D721Med (cell line): ENCODE measurements at regions not wholly inside any gene's neighbourhood (a gene's known extent, or its start where the extent isn't known, plus 50 kb on each side); places are given as distances from the start of the nearest gene placed in this dataset.

Experiments
- DNase-seq: peaks from one replicate; pipeline ENCODE4 v3.0.0; 2011; ENCODE audit warnings: low spot score; ENCODE audit not compliant: insufficient read length
- FAIRE-seq: peaks from 2 replicates; lab custom pipeline; 2011; peaks lifted over from hg19 to GRCh38; lab: Jason Lieb, UNC
- TF ChIP-seq, protein P1 (sequence below): IDR thresholded peaks from 2 replicates; pipeline ENCODE4 v1.5.1; 2012; ENCODE audit warnings: mild to moderate bottlenecking, control low read depth; ENCODE audit not compliant: insufficient read depth; ENCODE audit errors: missing control alignments

DNA sequence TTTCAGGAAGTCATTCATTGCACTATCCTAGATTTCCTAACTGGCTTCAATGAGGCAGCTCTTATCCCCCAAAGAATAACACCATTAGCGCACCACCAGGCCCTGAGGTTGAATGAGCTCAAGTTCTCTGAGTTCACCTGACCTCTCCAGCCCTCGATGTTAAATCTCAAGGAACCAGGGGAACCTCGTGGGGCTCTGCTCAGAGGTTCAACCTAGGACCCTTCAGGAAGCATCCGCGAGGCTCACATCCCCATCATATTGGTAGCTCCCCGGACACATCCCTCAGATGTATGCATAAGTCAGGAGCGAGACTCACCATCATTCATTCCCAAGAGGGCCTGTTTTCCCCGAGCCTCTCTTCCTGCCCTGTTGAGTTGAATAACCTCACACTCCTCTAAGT, 145.6 kb upstream of the KLHL29 start:
- TF ChIP-seq, protein P1, sequence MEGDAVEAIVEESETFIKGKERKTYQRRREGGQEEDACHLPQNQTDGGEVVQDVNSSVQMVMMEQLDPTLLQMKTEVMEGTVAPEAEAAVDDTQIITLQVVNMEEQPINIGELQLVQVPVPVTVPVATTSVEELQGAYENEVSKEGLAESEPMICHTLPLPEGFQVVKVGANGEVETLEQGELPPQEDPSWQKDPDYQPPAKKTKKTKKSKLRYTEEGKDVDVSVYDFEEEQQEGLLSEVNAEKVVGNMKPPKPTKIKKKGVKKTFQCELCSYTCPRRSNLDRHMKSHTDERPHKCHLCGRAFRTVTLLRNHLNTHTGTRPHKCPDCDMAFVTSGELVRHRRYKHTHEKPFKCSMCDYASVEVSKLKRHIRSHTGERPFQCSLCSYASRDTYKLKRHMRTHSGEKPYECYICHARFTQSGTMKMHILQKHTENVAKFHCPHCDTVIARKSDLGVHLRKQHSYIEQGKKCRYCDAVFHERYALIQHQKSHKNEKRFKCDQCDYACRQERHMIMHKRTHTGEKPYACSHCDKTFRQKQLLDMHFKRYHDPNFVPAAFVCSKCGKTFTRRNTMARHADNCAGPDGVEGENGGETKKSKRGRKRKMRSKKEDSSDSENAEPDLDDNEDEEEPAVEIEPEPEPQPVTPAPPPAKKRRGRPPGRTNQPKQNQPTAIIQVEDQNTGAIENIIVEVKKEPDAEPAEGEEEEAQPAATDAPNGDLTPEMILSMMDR: no peak
- no peak for DNase-seq
- FAIRE-seq: no peak

DNA sequence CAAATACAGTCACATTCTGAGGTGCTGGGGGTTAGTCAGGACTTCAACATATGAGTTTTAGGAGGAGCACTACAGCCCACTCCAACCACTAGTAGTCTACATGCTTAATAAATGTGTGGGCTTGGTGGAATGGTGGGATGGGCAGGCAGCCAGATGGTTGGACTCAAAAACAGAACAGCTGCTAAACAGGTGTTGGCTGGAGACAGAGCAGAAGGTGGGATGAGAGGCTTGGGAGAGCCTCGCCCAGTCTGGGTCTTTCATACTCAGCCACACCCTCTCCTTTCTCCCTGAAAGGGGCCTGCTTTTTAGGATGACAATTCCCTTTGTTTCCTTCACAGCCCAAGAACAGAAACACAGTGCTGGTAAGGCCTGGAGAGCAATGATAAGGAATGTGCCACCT, 143.9 kb upstream of the KLHL29 start:
- TF ChIP-seq, protein P1: no peak
- FAIRE-seq (no peak), DNase-seq (no peak)

DNA sequence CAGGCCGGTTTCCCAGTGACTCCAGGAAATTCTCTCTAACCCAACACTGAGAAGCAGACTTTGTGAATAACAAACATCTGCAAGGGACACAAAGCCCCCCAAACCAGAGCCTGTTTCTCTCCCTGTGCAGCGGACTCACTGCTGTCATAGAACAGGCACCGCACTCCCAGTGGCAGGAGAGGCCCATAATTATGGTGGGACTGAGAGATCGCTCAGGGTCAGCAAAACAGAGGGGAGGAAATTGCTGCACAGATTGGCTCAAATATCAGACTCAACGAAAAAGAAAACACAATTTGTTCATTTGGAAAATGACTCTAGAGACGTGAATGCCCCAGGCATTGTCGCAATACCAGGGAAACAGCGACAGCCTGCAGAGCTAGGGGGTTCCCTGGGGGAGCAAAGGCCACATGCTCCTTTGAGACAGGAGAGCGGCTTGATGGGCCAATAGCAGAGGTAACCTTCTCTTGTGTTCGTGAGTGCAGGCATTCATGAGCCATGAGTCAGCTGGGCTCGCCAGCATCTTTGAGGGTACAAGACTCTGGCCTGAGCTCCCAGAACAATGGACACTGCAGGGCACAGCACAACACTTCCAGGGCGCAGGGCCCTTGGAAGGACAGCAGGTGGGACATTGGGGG, 143.3 kb upstream of the KLHL29 start:
- FAIRE-seq (no peak), DNase-seq (no peak)

DNA sequence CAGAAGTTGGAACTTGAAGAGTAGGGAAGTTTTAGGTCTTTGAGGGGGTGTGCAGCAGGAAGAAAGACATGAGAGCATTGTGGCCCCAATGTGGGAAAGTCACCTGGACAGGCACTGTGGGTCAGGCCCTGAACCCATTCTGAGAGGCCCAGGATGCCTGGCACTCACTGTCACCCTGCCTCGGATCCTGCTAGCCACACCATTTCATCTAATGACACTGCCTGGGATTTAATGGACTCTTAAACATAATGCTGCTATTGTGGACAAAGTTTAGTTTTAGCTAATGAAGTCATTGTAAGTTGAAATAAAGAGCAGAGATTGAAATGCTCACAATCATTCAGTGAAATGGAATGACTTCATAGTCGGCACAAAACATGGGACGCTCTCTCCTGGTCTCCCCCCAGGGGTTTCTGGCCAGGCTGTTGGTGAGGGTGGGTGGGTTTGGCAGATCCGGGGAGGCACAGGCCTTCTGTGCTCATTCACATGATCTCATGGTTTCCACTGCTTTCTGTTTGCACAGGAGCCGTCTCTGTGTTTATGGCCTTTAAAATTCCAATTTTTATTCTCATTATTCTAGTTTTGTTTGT, 141.8 kb upstream of the KLHL29 start:
- no peak for DNase-seq
- FAIRE-seq: no peak
- TF ChIP-seq, protein P1: no peak

More for the DNA sequence above, 143.3 kb upstream of the KLHL29 start:
- TF ChIP-seq, protein P1: no peak

DNA sequence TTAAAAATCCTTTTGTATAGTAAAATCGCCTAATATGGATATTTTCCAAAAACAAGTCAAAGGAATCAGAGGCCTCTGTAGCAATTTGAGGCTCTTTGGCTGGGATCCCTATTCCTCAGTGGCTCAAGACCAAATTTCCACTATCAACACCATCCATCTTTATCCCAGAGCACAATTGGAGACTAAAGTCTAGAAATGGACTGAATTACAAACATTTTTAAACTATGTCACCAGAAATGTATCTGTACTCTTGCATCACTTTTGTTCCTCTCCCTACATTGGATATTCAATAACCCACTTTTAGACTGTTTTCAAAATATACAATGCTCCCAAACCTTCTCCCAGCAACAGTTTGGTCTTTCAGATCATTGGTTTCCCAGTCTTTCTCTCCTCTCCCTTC, 140.4 kb upstream of the KLHL29 start:
- DNase-seq: no peak
- FAIRE-seq: no peak
- TF ChIP-seq, protein P1: no peak

DNA sequence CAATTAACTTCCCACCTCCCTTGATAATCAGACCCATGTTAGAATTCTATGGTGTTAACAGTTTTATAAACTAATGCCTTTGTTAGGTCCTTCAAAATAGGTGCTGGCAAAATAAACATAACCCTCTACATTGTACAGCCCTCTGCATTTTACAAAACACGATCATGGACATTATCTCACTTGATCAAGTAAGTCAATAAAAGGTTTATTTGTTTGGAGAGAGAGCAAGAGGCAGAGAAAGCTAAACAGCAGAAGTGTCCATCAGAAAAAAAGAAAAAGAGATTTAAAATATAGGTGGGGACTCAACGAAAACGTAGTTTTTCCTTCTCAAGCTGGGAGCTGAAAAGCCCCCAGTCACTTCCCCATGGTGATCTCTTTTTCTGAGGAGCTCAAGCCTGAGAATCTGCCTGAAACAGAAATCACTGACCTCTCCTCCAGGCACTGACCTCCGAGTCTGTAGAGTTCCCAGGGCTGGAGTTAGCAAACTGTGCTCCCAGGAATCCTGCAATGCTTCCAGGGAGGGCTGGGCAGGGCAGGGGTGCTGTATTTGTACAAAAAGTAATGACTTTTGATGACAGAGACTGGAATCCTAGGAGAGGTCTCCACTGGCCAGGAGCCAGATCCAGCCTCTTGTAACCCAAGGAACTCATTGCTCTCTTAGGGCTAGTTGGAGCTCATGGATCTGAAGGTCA, 137.8 kb upstream of the KLHL29 start:
- DNase-seq: no peak
- TF ChIP-seq, protein P1: no peak
- no peak for FAIRE-seq

DNA sequence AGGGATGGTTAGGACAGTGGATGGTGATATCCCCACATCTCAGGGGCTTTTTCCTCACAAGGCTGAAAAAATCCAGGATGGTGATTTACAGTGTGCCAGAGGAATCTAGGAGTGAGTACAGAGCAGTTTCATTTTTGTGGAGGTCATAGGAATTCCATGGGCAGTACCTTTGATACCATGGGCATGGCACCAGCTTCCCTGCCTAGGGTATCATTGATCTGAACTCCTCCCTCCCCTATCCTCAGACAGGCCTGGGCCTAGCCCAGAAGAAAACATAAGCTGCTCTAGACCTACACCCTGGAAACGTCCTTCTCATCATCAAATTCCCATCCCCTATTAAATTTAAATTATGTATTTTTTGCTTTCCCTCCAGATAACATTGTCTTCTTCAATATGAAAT, 136.3 kb upstream of the KLHL29 start:
- DNase-seq (no peak), FAIRE-seq (no peak)
- TF ChIP-seq, protein P1: no peak
